GM18499 (cell line): ENCODE measurements at regions not wholly inside any gene's neighbourhood (a gene's known extent, or its start where the extent isn't known, plus 50 kb on each side); places are given as distances from the start of the nearest gene placed in this dataset.
"Not testable (repeated sequence)": the region's sequence is repeated elsewhere in the genome, so short reads cannot be mapped to it uniquely, and the experiment has no call there.

Experiments
- ATAC-seq: cut with Tn5 transposase; IDR thresholded peaks from one replicate; pipeline ENCODE4 v1.9.1; 2021; ENCODE audit warnings: moderate number of reproducible peaks; ENCODE audit not compliant: insufficient read depth, unreplicated experiment

- ATAC-seq: not testable (repeated sequence)
Measured at GRCh38 chr17:21780919-21781665, 88.8 kb downstream of the KCNJ18 start.

- ATAC-seq: not testable (repeated sequence)
Measured at GRCh38 chr17:21781666-21782024, 89.3 kb downstream of the KCNJ18 start.

- not testable (repeated sequence) for ATAC-seq
Measured at GRCh38 chr17:21782107-21782506, 89.8 kb downstream of the KCNJ18 start.

- not testable (repeated sequence) for ATAC-seq
Measured at GRCh38 chr17:21782604-21783003, 90.3 kb downstream of the KCNJ18 start.

- ATAC-seq: not testable (repeated sequence)
Measured at GRCh38 chr17:21783017-21783416, 90.7 kb downstream of the KCNJ18 start.

GRCh38 chr17:21814272-21814671 is 121.9 kb downstream of the KCNJ18 start:
- not testable (repeated sequence) for ATAC-seq

- no peak for ATAC-seq
Measured at GRCh38 chr17:21814776-21815175, 122.5 kb downstream of the KCNJ18 start.

- no peak for ATAC-seq
Measured at GRCh38 chr17:21815352-21816063, 123.2 kb downstream of the KCNJ18 start.

GRCh38 chr17:21816592-21817567 is 124.6 kb downstream of the KCNJ18 start:
- ATAC-seq: no peak

GRCh38 chr17:21817791-21818364 is 125.6 kb downstream of the KCNJ18 start:
- ATAC-seq: no peak

- ATAC-seq: no peak
Measured at GRCh38 chr17:21823090-21823489, 130.8 kb downstream of the KCNJ18 start.

- ATAC-seq: no peak
Measured at GRCh38 chr17:21823643-21824042, 131.3 kb downstream of the KCNJ18 start.

GRCh38 chr17:21841839-21842238 is 149.5 kb downstream of the KCNJ18 start:
- no peak for ATAC-seq

- ATAC-seq: no peak
Measured at GRCh38 chr17:21842332-21843317, 150.3 kb downstream of the KCNJ18 start.

- no peak for ATAC-seq
Measured at GRCh38 chr17:21843318-21843865, 151.1 kb downstream of the KCNJ18 start.

- no peak for ATAC-seq
Measured at GRCh38 chr17:21843951-21844590, 151.7 kb downstream of the KCNJ18 start.

GRCh38 chr17:21848510-21848909 is 156.2 kb downstream of the KCNJ18 start:
- not testable (repeated sequence) for ATAC-seq

- ATAC-seq: not testable (repeated sequence)
Measured at GRCh38 chr17:21849030-21849429, 156.7 kb downstream of the KCNJ18 start.
